HEK293T (cell line): ENCODE measurements at regions not wholly inside any gene's neighbourhood (a gene's known extent, or its start where the extent isn't known, plus 50 kb on each side); places are given as distances from the start of the nearest gene placed in this dataset.

ENCODE experiments used
- CTBP1 ChIP-seq: fragments of 450-650 bp; IDR thresholded peaks from 2 replicates; pipeline ENCODE4 v1.6.1; 2016; ENCODE audit warnings: borderline replicate concordance
- FOXA1 ChIP-seq: fragments of 450-650 bp; IDR thresholded peaks from 2 replicates; pipeline ENCODE4 v1.6.1; 2016; ENCODE audit warnings: mild to moderate bottlenecking
- FOXK2 ChIP-seq: fragments of 450-650 bp; IDR thresholded peaks from 2 replicates; pipeline ENCODE4 v1.6.1; 2016; ENCODE audit warnings: mild to moderate bottlenecking
- FOXM1 ChIP-seq: fragments of 450-650 bp; IDR thresholded peaks from 2 replicates; pipeline ENCODE4 v1.6.1; 2017; ENCODE audit warnings: mild to moderate bottlenecking, borderline replicate concordance
- HDGF ChIP-seq: fragments of 450-650 bp; IDR thresholded peaks from 2 replicates; pipeline ENCODE4 v1.6.1; 2017; ENCODE audit warnings: antibody characterized with exemption, borderline replicate concordance
- NFRKB ChIP-seq: fragments of 450-650 bp; IDR thresholded peaks from 2 replicates; pipeline ENCODE4 v1.6.1; 2016; ENCODE audit warnings: mild to moderate bottlenecking, moderate library complexity
- SP1 ChIP-seq: fragments of 450-650 bp; IDR thresholded peaks from 2 replicates; pipeline ENCODE4 v1.6.1; 2017
- SUZ12 ChIP-seq: fragments of 450-650 bp; IDR thresholded peaks from 2 replicates; pipeline ENCODE4 v1.6.1; 2016; ENCODE audit warnings: mild to moderate bottlenecking
- TARDBP ChIP-seq: fragments of 450-650 bp; IDR thresholded peaks from 2 replicates; pipeline ENCODE4 v1.6.1; 2016
- ZNF384 ChIP-seq: fragments of 450-650 bp; IDR thresholded peaks from 2 replicates; pipeline ENCODE4 v1.6.1; 2016

GRCh38 chr7:114112806-114113205 is 194.0 kb upstream of the PPP1R3A start:
- TF ChIP-seq HDGF (no peak), NFRKB (no peak), SP1 (no peak), FOXM1 (no peak), FOXK2 (no peak), CTBP1 (no peak), FOXA1 (no peak), TARDBP (no peak), SUZ12 (no peak), ZNF384 (no peak)
